Activated CD8-positive, alpha-beta T cell treated with anti-CD3 and anti-CD28 coated beads, Interleukin-2, amount 10 ng/mL, durations not matched to agents 7 days and 5 days (primary cell): ENCODE measurements at regions not wholly inside any gene's neighbourhood (a gene's known extent, or its start where the extent isn't known, plus 50 kb on each side); places are given as distances from the start of the nearest gene placed in this dataset.

ENCODE experiments used
- ATAC-seq: fragments of 150-1000 bp; cut with Tn5 transposase; one replicate; pipeline ENCODE4 v1.10.0; 2021; ENCODE audit warnings: moderate library complexity
- CTCF ChIA-PET: fragments of 350-600 bp; sonication (Branson Sonifier 250); formaldehyde crosslinking; loops from one replicate; lab custom pipeline; 2021; ENCODE audit warnings: antibody characterized with exemption; lab: Charles Lee
- POLR2A ChIA-PET: fragments of 350-600 bp; sonication (Branson Sonifier 250); formaldehyde crosslinking; loops from one replicate; lab custom pipeline; 2021; ENCODE audit warnings: antibody characterized with exemption; lab: Charles Lee
- DNase-seq: peaks from one replicate; pipeline ENCODE4 v3.0.0-alpha.2; 2020
- H3K27ac Mint-ChIP-seq: one replicate; pipeline ENCODE4 v1.8.0; 2021; ENCODE audit warnings: mild to moderate bottlenecking, mixed read lengths
- H3K27me3 Mint-ChIP-seq: one replicate; pipeline ENCODE4 v1.8.0; 2021; ENCODE audit warnings: low read depth, mixed read lengths
- H3K36me3 Mint-ChIP-seq: one replicate; pipeline ENCODE4 v1.8.0; 2021; ENCODE audit warnings: low read depth, mixed read lengths
- H3K4me1 Mint-ChIP-seq: one replicate; pipeline ENCODE4 v1.8.0; 2021; ENCODE audit warnings: low read depth, mixed read lengths
- H3K4me3 Mint-ChIP-seq: one replicate; pipeline ENCODE4 v1.8.0; 2021; ENCODE audit warnings: mild to moderate bottlenecking, mixed read lengths
- H3K9me3 Mint-ChIP-seq: one replicate; pipeline ENCODE4 v1.8.0; 2022; ENCODE audit warnings: mixed read lengths; ENCODE audit not compliant: insufficient read depth

GRCh38 chr4:159608436-159608835 is 505.6 kb downstream of the RAPGEF2 start:
- Mint-ChIP-seq H3K4me3 (no peak overlapping the region), H3K27ac (no peak overlapping the region), H3K9me3 (no peaks in the 10 kb centered on the region), H3K4me1 (no peaks in the 10 kb centered on the region), H3K36me3 (no peaks in the 10 kb centered on the region), H3K27me3 (no peaks in the 10 kb centered on the region)
- no peak for ATAC-seq
- ChIA-PET CTCF (no interaction called here), POLR2A (no interaction called here)
- no peak for DNase-seq

GRCh38 chr4:159632031-159632430 is 529.2 kb downstream of the RAPGEF2 start:
- ChIA-PET POLR2A (no interaction called here), CTCF (no interaction called here)
- Mint-ChIP-seq H3K27me3 (no peaks in the 10 kb centered on the region), H3K27ac (no peak overlapping the region), H3K36me3 (no peaks in the 10 kb centered on the region), H3K9me3 (no peaks in the 10 kb centered on the region), H3K4me1 (no peaks in the 10 kb centered on the region), H3K4me3 (no peak overlapping the region)
- ATAC-seq (no peak), DNase-seq (no peak)

GRCh38 chr4:159639671-159640323 is 536.9 kb downstream of the RAPGEF2 start:
- ChIA-PET POLR2A (no interaction called here), CTCF (no interaction called here)
- DNase-seq (no peak), ATAC-seq (no peak)
- H3K4me1 Mint-ChIP-seq: no peaks in the 10 kb centered on the region
- no peaks in the 10 kb centered on the region for H3K36me3 Mint-ChIP-seq
- no peak overlapping the region for H3K4me3 Mint-ChIP-seq
- H3K27ac Mint-ChIP-seq: no peak overlapping the region
- H3K9me3 Mint-ChIP-seq: no peaks in the 10 kb centered on the region
- H3K27me3 Mint-ChIP-seq: no peaks in the 10 kb centered on the region

GRCh38 chr4:159649237-159649636 is 546.4 kb downstream of the RAPGEF2 start:
- Mint-ChIP-seq H3K27ac (no peak overlapping the region), H3K4me1 (no peaks in the 10 kb centered on the region), H3K36me3 (no peaks in the 10 kb centered on the region), H3K4me3 (no peak overlapping the region), H3K27me3 (no peaks in the 10 kb centered on the region), H3K9me3 (no peaks in the 10 kb centered on the region)
- DNase-seq: no peak
- ChIA-PET POLR2A (no interaction called here), CTCF (no interaction called here)
- no peak for ATAC-seq

- H3K4me3 Mint-ChIP-seq: no peak overlapping the region
- CTCF ChIA-PET: no interaction called here
Observed at GRCh38 chr4:159652871-159653270, 550.0 kb downstream of the RAPGEF2 start.

GRCh38 chr4:159655547-159655946 is 552.7 kb downstream of the RAPGEF2 start:
- H3K9me3 Mint-ChIP-seq: no peaks in the 10 kb centered on the region
- H3K4me1 Mint-ChIP-seq: no peaks in the 10 kb centered on the region
- H3K36me3 Mint-ChIP-seq: no peaks in the 10 kb centered on the region
- no peak overlapping the region for H3K27ac Mint-ChIP-seq
- ChIA-PET POLR2A (no interaction called here), CTCF (no interaction called here)
- DNase-seq: no peak
- no peak overlapping the region for H3K4me3 Mint-ChIP-seq
- no peaks in the 10 kb centered on the region for H3K27me3 Mint-ChIP-seq
- no peak for ATAC-seq

More at GRCh38 chr4:159652871-159653270, 550.0 kb downstream of the RAPGEF2 start:
- POLR2A ChIA-PET: no interaction called here
- Mint-ChIP-seq H3K36me3 (no peaks in the 10 kb centered on the region), H3K27ac (no peak overlapping the region), H3K9me3 (no peaks in the 10 kb centered on the region), H3K27me3 (no peaks in the 10 kb centered on the region), H3K4me1 (no peaks in the 10 kb centered on the region)
- DNase-seq (no peak), ATAC-seq (no peak)

GRCh38 chr4:159669094-159669493 is 566.2 kb downstream of the RAPGEF2 start:
- Mint-ChIP-seq H3K27ac (no peak overlapping the region), H3K36me3 (no peaks in the 10 kb centered on the region), H3K27me3 (no peaks in the 10 kb centered on the region), H3K4me1 (no peaks in the 10 kb centered on the region), H3K9me3 (no peaks in the 10 kb centered on the region), H3K4me3 (no peak overlapping the region)
- DNase-seq (no peak), ATAC-seq (no peak)
- ChIA-PET POLR2A (no interaction called here), CTCF (no interaction called here)

GRCh38 chr4:159673221-159673620 is 570.3 kb downstream of the RAPGEF2 start:
- Mint-ChIP-seq H3K27ac (no peak overlapping the region), H3K9me3 (no peaks in the 10 kb centered on the region), H3K4me1 (no peaks in the 10 kb centered on the region), H3K27me3 (no peaks in the 10 kb centered on the region), H3K4me3 (no peak overlapping the region), H3K36me3 (no peaks in the 10 kb centered on the region)
- CTCF ChIA-PET: no interaction called here
- ATAC-seq (no peak), DNase-seq (no peak)
- POLR2A ChIA-PET: no interaction called here

GRCh38 chr4:159674241-159674640 is 571.4 kb downstream of the RAPGEF2 start:
- no peaks in the 10 kb centered on the region for H3K36me3 Mint-ChIP-seq
- ChIA-PET POLR2A (no interaction called here), CTCF (no interaction called here)

GRCh38 chr4:159677521-159677920 is 574.6 kb downstream of the RAPGEF2 start:
- Mint-ChIP-seq H3K27me3 (no peaks in the 10 kb centered on the region), H3K4me3 (no peak overlapping the region)
- CTCF ChIA-PET: no interaction called here

More at GRCh38 chr4:159674241-159674640, 571.4 kb downstream of the RAPGEF2 start:
- Mint-ChIP-seq H3K27me3 (no peaks in the 10 kb centered on the region), H3K9me3 (no peaks in the 10 kb centered on the region), H3K4me3 (no peak overlapping the region), H3K27ac (no peak overlapping the region), H3K4me1 (no peaks in the 10 kb centered on the region)
- DNase-seq: no peak
- ATAC-seq: no peak

GRCh38 chr4:159682996-159683395 is 580.1 kb downstream of the RAPGEF2 start:
- no peak overlapping the region for H3K4me3 Mint-ChIP-seq
- ATAC-seq (no peak), DNase-seq (no peak)
- H3K36me3 Mint-ChIP-seq: no peaks in the 10 kb centered on the region
- ChIA-PET POLR2A (no interaction called here), CTCF (no interaction called here)
- H3K4me1 Mint-ChIP-seq: no peaks in the 10 kb centered on the region
- H3K27me3 Mint-ChIP-seq: no peaks in the 10 kb centered on the region
- H3K9me3 Mint-ChIP-seq: no peaks in the 10 kb centered on the region
- no peak overlapping the region for H3K27ac Mint-ChIP-seq

More at GRCh38 chr4:159677521-159677920, 574.6 kb downstream of the RAPGEF2 start:
- POLR2A ChIA-PET: no interaction called here
- DNase-seq: no peak
- H3K4me1 Mint-ChIP-seq: no peaks in the 10 kb centered on the region
- no peaks in the 10 kb centered on the region for H3K9me3 Mint-ChIP-seq
- H3K36me3 Mint-ChIP-seq: no peaks in the 10 kb centered on the region
- no peak for ATAC-seq
- H3K27ac Mint-ChIP-seq: no peak overlapping the region

- Mint-ChIP-seq H3K27me3 (no peaks in the 10 kb centered on the region), H3K9me3 (peaks cover 4% of the 10 kb centered on the region), H3K36me3 (no peaks in the 10 kb centered on the region), H3K4me1 (no peaks in the 10 kb centered on the region), H3K27ac (no peak overlapping the region), H3K4me3 (no peak overlapping the region)
- ChIA-PET POLR2A (no interaction called here), CTCF (no interaction called here)
- DNase-seq: no peak
- ATAC-seq: no peak
Observed at GRCh38 chr4:159684061-159684460, 581.2 kb downstream of the RAPGEF2 start.
